GM18526 (cell line): ENCODE measurements at regions not wholly inside any gene's neighbourhood (a gene's known extent, or its start where the extent isn't known, plus 50 kb on each side); places are given as distances from the start of the nearest gene placed in this dataset.

Experiments
- POLR2A ChIP-seq: IDR thresholded peaks from 3 replicates; pipeline ENCODE4 v1.6.1; 2011; ENCODE audit not compliant: insufficient read length; ENCODE audit errors: extremely low read depth

DNA sequence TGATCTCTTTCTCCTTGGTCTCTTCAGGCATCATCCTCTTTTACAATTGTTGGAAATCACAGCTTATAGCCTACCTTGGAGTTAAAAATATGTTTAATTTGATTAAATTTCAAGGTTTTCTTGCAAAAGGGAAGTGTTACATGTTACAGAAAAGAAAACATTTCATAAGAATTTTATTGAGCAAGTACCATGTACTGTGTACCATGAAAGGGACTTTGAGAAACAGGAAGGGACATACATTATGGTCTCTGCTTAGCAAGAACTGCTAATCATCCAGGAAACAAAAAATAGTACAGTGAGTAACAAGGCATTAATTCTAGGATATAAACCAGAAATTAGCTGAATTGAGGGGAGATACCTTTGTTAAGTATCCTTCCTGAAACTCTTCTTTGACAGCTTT is 145.3 kb upstream of the SPACA1 start:
- TF ChIP-seq POLR2A: no peak

GRCh38 chr6:87901613-87902012 is 146.0 kb upstream of the SPACA1 start:
- TF ChIP-seq POLR2A: no peak

- no peak for TF ChIP-seq POLR2A
Measured at GRCh38 chr6:87900160-87900698, 147.4 kb upstream of the SPACA1 start.

DNA sequence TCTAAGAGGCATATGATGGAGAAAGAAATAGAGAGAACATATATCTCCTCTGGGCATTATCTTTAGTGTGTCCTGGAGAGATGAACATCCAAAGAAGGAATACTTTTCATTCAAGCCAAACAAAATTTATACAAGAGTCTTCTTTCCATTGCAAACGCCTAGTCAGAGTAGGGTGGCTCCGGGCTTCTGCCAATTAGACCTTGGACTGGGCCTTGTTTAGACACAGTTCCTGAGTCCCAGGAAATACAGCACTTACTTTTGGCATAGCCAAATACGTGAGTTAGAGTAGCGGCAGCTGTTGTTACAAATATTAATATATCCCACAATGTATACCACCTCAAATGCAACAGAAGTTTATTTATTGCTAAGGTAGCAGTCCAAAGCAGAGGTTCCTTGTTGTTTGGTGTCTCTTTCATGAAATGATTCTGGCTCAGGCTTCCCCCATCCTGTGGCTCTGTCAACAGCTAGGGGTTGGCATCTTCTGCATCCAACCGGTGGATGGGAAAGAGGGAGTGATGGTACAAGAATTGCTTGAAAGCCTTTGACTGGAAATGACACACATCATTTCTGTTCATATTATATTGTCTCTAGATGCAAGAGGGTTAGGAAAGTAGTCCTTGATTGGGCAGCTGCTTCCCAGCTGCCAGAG is 148.0 kb upstream of the SPACA1 start:
- no peak for TF ChIP-seq POLR2A

- no peak for TF ChIP-seq POLR2A
Measured at GRCh38 chr6:87897663-87898062, 150.0 kb upstream of the SPACA1 start.

DNA sequence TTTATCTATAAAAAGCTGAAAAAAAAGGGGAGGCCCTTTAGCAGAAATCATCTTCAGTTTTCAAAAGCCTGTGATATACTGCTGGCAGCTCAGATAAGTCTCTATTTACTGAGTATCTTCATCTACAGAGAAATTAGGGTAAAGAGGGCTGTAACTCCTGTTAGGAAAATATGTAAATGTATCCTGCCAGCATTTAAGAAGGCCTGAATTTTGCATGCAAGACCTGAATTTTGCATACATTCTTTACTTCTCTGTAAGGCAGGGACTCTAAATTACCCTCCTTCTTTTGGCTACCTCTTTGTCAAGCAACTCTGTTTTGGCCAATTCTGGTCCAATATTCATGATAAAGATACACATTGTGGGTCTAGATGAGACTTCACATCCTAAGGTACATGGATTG is 150.6 kb upstream of the SPACA1 start:
- TF ChIP-seq POLR2A: no peak

DNA sequence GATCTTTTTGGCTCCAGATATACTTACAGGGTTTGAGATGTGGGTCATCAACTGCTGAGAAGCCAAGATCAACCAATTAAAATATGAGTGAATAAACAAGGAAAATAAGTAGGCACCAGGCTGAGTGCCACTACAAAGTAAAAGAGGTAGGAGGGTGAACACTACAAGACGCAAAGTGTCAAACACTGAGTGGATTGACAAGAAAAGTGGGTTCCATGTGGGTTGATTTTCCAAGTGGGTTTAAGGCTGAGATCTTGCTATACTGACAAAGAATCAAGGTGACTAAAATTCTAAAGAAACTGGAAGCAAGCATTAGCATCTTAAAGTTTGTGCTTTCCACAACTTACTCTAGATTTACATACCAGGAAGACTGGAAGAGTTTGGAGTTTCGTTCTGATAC is 160.4 kb upstream of the SPACA1 start:
- TF ChIP-seq POLR2A: no peak

GRCh38 chr6:87884203-87884602 is 163.4 kb upstream of the SPACA1 start:
- no peak for TF ChIP-seq POLR2A

DNA sequence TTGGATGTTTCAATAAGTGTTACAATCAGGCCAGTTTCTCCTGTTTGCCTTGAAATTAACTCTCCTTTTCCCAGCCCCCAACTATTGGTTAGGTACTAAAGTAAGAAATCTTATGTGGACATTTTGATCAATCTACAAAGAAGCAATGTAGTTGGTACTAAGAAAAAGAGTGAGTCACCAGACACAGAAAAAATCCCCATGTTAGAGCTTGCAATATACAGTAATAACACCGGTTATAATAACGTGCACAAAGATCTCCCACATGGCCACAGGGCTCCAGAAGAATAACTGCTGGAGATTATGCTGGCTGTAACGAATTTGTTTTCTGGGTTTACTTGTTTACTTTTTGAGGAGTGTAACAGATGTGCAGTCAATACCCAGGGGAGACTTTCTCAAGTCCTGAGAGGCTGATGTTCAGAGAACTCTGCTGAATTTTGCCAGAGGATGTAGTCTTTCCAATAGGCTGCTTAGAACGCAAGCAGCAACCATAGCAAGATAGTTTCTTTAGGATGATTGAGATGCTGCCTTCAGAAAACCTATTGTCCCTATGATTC is 166.2 kb upstream of the SPACA1 start:
- no peak for TF ChIP-seq POLR2A

- TF ChIP-seq POLR2A: no peak
Measured at GRCh38 chr6:87879132-87879861, 168.3 kb upstream of the SPACA1 start.

DNA sequence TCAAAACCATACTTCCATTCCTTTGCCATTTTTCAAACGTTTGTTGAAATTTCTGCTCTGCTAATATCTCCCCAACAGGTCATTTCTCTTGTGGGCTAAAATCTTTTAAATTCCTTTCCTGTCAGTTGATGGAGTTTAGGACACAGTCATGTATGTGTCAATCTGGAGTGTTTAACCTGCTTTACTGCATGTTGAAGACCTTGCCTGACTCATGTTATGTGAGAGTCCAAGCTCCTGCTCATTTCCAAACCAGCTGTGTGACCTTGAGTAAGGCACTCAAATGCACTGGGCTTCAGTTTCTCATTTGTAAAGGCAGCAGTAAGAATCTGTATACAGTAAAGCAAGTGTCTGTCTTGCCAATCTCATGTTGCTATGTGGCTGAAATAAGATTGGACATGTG is 171.9 kb upstream of the SPACA1 start:
- TF ChIP-seq POLR2A: no peak

- no peak for TF ChIP-seq POLR2A
Measured at GRCh38 chr6:87873556-87873955, 171.5 kb upstream of the AKIRIN2 start.

DNA sequence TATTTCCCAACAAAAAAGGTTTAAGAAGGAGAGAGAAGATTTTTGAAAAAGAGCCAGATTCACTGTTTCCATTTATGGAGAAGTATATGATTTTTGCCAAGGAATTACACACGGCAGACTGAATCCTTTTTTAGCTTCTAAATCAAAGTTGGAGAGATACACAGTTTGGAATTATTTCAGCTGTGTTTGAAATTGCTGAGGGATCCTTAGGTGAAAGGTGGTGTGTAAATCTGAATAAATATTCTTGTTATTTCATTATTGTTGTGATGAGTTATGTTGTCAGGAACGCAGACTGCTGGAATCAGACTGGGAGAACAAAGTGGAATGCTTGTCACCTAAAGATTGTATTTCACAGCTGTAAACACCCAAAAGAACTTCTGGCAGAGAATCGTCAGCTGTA is 168.5 kb upstream of the AKIRIN2 start:
- TF ChIP-seq POLR2A: no peak

- TF ChIP-seq POLR2A: no peak
Measured at GRCh38 chr6:87869064-87869905, 167.3 kb upstream of the AKIRIN2 start.

DNA sequence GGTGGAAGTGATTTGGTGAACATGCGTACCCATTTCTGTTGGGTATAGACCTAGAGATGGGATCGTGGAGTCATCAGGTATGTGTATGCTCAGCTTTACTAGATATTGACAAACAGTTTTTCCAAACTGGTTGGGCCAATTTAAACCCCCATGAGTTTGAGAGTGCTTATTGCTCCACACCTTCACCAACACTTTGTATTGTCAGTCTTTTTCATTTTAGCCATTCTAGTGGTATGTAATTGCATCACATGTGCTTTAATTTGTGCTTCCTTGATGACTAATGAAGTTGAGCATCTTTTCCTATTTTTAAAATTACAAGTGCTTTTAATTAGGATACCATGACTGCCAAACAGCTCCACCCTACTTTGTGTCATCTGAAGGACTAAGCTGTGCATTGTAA is 158.9 kb upstream of the AKIRIN2 start:
- TF ChIP-seq POLR2A: no peak
